GM19395 (cell line): ENCODE measurements at regions not wholly inside any gene's neighbourhood (a gene's known extent, or its start where the extent isn't known, plus 50 kb on each side); places are given as distances from the start of the nearest gene placed in this dataset.

ENCODE experiments used
- ATAC-seq: cut with Tn5 transposase; IDR thresholded peaks from one replicate; pipeline ENCODE4 v1.9.1; 2021; ENCODE audit warnings: mild to moderate bottlenecking, moderate library complexity; ENCODE audit not compliant: unreplicated experiment

DNA sequence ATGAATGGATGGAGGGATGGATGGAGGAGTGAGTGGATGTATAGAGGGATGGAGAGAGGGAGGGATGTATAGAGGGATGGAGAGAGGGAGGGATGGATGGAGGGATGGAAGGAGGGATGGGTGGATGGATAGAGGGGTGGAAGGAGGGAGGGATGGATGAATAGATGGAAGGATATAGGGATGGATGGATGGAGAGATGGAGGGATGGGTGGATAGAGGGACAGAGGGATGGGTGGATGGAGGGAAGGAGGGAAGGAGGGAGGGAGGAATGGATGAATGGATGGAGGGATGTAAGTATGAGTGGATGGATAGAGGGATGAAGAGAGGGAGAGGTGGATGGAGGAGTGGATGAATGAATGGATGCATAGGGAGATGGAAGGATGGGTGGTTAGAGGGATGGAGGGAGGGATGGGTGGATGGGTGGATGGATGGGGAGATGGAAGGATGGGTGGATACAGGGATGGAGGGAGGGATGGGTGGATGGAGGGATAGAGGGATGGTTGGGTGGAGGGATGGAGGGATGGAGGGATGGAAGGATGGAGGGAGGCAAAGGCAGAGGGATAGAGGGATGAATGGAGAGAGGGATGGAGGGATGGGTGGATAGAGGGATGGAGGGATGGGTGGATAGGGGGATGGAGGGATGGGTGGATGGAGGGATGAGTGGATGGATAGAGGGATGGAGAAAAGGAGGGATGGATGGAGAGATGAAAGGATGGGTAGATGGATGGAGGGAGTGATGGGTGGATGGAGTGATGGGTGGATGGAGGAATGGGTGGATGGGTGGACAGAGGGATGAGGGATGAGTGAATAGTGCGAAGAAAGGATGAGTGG is 313.8 kb downstream of the UACA start:
- no peak for ATAC-seq

DNA sequence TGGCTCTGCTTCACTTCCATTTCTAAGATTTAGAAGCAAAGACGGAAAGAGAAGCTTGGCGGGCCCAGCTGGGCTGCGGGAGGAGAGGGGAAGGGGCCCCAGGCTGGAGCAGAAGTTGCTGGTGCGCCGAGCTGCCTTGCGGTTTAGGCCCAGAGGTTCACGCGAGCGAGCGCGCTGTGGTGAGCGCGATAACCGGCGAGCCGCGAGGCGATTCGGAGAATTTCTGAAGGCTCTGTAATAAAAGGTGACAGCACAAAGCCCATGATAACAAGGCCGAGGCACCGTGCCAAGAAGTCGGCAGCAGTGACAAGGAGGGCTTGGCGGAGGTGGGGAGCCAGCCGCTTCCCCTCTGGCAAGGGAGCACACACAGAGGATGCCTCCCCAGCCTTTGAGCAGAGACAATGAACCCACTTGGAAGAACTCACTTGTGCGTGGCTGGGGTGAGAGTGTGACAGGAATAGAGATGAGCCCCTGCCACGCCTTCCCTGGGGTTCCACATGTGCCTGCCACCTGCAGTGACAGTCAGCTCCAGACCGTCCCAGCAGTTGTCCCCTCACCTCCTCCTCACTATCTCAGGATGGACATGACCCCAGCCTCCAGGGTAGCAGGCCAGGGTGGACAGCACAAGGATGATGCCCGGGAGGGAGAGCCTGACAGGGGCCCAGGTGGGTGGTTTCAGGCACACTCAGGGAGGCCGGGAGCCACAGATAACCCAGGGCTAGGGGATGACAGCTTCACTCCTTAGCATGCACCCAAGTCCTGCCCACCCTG is 315.2 kb downstream of the UACA start:
- no peak for ATAC-seq

DNA sequence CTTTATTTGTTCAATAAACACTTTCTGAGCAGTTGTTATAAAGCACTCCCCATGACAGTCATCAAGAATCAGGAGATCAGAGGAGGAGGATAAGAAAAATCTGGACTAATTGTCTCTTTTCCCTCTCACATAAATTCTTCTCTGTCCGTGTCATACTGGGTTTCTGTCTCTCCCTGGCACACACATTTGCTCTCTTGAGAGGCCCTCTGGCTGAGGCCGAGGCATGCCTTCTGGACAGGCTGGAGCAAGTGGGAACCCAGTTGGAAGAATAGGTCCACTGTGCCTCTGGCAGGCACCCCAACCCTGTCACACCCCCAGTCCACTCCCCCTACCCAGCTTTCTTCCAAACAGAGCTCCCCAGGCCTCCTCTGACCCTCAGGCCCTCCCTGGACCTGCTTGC is 315.8 kb downstream of the UACA start:
- ATAC-seq, result no peak

DNA sequence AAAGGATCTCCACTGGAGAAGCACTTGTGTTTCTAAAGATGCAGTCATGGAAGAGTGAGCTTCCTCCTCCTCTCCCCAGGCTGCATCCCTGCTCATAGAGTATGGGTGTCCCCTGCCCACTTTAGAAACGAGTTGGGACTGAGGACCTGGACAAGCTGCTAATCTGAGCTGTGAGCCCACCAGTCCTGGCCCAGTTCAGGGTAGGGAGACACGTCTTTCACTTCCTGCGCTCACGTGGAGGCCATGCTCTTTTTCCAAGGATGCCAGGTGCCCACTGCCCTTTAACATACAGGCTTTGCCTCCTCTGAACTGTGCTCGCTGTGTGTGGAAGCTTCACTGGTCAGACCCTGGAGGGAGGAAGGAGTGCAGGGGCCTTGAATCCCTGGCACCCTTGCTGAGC is 316.3 kb downstream of the UACA start:
- no peak for ATAC-seq

DNA sequence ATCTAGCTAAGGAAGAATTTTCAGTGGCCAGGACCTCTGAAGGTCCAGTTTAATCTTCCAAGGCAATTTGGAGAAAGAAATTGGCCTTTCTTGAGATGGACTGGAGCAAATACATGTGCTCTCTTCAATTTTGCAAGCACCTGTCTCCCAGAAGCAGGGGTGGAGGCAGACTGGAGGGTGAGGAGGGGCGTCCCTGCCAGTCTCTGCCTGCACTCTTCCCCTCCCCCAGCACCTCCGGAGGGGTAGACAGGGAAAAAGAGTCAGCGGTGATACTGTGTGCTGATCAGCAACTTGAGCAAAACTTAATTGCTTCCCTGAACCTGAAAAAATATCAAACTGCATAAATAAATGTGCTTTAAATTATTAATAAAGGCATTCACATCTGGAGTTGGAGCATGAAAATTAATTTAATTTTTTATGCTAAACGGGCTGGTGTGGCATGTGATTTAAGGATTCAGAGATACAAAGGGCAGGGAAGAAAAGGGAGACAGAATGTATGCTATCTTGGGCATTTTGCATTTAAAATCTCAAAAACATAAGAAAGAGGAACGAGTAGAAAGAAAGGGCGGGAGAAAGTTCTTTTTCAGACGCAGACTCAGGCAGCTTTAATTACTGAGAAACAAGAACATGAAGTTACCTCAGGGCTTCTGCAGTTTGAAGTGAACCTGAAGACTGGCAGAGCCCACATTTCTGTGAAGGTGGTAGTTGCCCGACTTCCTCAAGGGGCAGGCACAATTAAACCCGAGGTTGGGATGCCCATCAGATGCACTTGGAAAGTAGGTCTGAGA is 319.7 kb downstream of the UACA start:
- no peak for ATAC-seq

DNA sequence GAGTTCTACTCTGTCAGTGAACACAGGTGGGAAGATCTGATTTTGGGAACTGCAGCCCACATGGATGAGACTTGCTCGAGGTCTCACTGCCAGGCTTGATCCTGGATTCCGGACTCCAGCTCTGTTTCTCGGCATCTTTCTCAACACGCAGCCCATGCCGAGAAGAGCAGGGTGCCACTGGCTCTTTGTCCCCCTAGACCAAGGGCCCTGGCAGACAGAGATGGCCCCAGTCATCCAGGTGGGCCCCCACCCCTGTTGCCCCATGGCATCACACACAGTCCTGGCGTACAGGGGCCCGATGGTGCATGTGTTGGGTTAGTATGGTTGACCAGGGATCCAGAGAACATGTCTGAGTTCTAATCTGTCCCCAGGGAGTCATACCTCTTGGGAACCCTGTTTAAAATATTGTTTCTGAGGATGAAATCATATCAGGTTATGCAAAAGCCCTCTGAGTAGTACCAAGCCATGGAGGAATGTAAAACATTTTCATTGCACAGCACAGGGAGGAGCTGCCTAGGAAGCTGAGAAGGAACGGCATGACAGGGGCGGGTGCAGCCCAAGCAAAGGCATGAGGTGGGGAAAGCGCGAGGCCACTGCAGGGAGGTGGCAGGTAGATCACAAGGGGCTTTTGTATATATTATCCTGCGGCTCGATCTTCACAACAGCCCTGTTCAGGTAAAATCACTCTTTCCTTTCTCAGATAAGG is 320.6 kb downstream of the UACA start:
- ATAC-seq, result no peak

DNA sequence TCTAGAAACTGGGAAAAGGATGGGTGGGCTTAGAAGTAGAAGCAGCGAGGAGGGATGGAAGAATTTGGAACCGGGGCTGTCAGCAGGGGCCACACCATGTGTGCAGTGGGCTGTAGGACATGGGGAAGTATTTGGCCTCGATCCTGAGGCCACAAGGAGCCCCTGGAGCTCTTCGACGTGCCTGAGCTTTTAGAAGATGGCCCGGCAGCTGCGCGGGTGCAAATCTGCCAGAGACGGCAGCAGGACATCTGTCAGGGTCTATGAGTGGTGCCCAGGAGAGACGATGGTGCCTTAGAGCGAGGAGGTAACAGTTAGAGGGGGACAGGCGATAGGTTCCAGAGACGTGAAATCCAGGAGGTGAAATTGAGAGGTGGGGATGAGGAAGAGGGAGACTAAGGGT is 321.1 kb downstream of the UACA start:
- ATAC-seq, result no peak

DNA sequence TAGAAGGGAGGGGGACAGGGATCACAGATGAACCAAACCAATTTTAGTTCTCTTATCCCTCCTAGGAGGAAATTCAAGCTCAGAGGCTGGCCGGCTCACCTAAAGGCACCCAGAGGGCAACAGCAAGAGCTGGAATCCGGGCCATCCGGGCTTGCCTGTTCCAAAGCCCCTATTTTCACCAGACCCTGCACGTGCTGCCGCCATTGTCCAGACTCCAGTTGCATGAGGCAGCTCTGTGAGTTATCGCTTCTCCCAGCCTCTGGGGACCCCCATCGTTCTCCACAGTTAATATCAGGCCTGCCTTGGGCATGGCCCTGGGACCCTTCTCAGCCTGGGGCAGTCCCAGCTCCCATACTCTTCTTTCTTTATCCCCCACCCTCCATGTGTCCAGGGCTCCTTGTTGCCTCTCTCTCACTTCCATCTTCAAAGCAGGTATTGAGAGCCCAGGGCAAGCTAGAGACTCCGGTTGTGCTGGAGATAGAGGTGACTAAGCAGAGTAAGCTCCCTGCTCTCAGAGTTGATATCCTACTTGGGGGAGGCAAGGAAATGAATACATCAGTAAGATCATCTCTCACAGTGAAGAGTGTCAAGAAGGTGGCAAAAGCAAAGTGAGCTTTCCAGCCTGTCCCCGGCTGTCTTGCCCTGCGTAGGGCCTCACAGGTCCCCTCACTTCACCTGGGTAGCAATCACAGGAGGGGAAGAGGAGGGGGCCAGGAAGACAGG is 322.8 kb downstream of the UACA start:
- ATAC-seq, result no peak

DNA sequence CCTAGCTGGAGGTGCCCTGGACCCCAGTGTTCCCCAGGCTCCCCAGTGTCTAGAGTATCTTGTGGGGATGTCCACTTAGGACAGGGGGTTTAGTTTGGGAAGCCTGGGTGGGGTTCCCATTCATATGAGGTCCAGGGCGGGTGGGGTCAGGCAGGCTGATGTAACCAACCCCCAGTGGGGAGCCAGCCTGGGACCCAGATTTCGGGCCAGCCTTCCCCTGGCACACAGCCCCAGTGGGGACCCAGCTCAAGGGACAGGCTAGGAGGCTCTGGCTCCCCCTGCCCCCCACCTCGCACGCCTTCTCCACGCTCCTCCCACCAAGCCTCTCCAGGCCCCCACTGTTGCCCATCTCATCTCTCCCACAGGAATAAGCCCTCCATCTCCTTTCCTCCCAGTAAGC is 323.5 kb downstream of the UACA start:
- ATAC-seq, result no peak

DNA sequence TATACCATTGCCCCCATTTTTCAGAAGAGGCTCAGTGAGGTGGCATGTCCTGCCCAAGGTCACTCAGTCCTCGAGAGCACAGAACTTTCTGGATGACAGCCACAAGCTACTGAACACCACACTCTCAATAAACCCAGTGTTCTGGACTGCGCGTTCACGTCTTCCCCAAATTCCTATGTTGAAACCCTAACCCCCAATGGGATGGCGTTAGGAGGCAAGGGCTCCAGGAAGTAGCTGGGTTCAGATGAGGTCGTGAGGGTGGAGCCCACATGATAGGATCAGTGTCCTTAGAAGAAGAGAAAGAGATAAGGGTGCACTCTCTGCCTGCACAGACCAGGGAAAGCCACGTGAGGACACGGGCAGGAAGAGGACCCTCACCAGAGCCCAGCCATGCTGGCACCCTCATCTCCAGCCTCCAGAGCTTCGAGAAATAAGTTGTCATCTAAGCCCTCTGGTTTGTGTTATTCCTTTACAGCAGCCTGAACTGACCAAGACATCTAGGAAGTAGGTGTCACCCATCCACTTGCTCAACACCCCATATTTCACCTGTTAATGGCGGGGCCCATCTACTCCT is 324.0 kb downstream of the UACA start:
- no peak for ATAC-seq

DNA sequence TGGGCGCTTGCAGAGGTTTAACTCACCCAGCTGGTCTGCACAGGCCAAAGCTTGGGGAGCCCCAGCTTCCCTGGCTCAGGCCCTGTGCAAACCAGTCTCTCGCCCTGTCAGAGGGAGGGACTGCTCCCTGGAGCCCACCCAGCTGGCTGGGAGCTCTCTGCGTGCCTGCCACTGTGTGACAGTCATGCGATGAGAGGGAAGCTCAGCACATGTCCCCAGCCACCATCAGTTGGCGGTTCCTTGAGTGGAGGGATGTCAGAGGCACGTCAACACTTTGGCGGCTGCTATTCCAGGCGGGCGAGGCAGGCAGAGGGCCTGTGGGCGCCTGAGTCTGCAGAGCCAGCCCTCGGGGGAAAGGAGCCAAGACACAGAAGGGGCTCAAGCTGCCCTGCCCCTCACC is 324.6 kb downstream of the UACA start:
- no peak for ATAC-seq

DNA sequence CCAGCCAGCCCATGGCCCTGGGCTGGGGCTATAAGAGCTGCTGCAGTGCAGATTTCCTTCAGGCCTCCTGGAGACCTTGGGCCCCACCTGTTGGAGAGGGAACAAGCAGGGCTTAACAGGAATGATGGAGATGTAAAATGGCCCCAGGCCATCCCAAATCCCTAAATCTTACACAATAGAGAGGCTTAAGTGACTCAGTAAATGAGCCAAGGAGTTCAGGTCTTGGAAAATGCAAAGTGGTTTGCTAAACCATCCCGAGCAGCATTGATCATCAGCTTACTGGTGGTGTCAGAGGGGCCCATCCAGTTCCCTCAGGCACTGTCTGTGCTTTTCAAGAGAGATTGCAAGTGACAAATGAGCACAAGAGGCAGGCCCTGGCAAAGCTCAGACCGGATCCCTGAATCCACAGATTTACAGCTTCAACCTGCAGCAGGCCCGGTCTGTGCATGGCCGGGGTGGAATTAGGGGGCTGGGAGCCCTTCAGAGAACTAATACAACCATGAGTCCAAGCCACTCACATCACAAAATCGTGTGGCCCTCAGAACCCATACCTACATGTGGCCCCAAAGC is 325.4 kb downstream of the UACA start:
- ATAC-seq, result no peak

DNA sequence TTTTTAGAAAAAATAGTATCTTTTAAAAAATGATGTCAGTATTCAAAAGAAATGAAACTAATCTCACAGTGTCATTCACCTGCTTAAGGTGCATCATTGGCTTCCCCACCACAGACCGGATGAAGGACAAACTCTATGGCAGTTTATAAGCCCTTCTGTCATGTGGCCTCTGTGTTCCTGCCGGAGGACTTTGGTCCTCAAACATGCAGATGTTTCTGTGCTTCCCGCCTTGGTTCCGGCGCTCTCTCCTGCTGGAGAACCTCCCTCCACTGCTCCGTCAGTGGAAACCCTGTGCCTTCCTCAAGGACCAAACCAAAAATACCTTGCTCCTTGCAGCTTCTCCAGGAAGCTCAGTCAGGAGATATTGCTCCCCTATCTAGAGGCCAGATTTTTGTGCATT is 326.3 kb downstream of the UACA start:
- ATAC-seq, result no peak

DNA sequence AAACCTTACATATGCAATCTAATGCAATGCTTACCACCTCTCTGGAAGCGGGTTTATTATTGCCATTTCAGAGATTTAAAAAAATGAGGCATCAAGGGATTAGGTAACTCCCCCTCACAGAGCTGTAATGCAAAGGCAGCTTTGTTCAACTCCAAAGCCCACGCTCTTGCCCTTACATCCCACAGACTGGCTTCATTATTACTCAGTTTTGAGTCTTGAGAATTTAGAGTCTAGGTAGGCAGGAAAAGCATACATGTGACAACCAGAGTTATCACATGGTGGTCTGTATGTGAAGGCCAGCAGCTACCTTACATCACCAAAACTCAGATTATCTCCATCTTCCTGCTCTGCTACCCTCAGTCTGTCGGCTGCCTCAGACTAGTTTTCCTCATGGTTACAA is 326.9 kb downstream of the UACA start:
- ATAC-seq, result peak; percentile 54

DNA sequence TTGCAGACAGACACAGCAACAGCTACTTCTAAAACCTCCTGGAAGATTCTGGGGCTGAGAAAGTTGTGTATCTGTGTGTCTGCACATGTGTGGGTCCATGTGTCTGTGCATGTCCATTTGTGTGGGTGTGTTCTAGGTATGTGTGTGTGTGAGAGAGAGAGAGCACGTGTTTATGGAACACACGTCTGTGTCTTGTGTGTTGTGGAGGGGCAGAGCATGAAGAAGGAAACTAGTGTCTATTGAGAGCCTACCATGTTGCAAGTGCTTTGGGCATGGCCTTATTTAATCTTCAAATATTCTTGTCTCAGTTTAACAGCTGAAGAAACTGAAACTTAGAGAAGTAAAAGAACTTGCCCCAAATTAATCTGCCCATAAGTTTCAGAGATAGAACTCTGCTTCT is 327.5 kb downstream of the UACA start:
- peak; percentile 46 for ATAC-seq

DNA sequence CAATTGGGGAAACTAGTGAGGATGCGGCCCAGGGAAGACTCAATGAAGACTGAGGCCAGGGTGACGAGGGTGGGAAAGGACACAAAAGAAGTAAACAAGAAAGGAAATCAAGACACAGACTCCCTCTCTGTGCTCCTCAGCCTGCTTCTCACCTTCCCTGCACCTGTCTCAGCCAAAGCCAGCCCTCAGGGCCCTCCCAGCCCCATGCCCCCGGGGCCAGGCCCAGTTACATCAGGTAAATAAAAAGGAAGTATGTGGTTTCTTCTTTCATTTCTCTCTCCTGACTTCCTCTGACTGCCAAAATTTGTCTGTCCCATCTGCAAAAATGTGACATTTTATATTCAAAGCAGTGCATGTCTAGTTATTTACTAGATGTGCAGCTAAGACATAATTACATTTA is 328.0 kb downstream of the UACA start:
- peak; percentile 52 for ATAC-seq

DNA sequence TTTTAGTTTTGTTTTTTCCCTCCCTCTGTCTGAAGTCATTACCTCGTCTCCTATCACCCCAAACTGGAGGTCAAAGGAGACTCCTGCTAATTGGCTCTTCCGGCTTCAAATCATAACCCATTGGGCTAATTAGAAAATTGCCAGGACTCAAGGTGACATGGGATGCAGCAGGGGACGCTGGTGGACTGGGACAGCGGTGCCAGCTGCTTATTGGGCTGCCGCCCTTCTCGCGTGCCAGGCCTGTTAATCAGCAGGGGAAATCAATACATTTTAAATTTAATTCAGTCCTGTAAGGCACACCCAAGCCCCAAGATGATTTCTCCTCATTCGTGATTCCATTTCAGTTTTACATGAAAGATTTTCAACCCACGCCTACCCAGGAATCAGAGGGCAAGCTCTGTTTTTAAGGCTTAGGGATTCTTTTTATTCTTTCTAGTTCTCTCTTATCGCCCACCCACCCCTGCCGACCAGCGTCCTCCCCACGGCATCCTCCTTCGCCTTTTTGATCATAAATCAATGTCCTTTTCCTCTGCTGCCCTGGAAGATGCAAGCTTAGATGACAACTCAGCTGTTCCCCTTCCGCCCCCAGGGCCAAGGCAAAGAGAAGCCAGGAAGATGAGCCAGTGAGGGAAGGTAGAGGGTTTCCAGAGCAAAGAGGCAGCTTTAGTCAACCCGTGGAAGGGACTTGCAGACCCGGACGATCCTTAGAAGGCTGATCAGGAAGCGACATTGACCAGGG is 329.6 kb downstream of the UACA start:
- ATAC-seq, result no peak

DNA sequence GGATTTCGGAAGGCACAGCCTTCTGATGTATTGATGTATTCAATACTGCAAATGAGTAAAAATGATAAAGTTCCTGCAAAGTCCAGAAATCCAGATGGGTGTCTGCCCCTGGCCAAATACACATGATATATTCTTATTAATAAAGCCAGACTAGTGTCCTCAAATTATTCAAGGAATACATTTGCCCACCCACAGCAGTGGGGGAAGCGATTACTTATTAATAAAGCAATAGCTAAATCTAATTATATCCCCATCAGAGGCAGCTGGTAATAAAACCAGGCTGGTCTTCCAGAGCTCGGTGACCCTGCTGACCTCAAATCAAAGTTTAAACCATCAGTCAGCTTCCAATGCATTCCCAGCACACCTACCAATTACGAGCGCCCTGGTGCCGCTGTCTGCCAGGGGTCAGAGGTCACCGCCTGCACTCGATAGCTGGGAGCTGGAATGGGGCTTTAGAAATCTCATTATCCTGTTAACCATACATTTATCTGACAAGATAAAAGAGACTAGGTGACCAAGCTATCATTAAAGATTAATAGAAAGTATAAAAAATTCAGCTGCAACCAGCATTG is 330.3 kb downstream of the UACA start:
- no peak for ATAC-seq

DNA sequence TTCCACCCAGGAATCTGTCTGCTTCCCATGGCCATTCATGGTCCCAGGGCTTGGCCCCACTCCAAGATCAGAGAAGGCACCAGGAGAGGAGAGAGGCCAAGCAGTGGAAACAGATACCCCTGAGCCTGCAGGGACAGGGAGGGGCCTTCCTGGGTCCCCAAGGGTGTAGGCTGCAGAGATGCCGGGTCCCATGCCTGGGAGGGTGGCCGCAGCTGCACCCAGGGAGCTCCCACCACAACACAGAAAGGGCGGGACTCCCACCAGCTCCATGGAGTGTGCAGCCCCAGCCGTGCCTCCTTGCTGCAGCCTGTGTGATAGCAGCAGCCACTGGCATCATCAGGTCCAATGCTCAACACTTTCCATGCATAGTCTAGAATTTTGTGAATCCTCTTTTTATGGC is 331.5 kb downstream of the UACA start:
- no peak for ATAC-seq
